Kidney epithelial cell (primary cell): ENCODE measurements at regions not wholly inside any gene's neighbourhood (a gene's known extent, or its start where the extent isn't known, plus 50 kb on each side); places are given as distances from the start of the nearest gene placed in this dataset.

ENCODE experiments used
- DNase-seq: peaks from one replicate; pipeline ENCODE4 v3.0.0-alpha.2; 2010; ENCODE audit warnings: low read depth
- H3K27me3 ChIP-seq: 2 replicates; pipeline ENCODE4 v1.6.0; 2011; ENCODE audit warnings: low read length; ENCODE audit not compliant: control insufficient read depth, insufficient read depth
- H3K36me3 ChIP-seq: 2 replicates; pipeline ENCODE4 v1.5.1; 2011; ENCODE audit warnings: low read length; ENCODE audit not compliant: control insufficient read depth, insufficient read depth
- H3K4me3 ChIP-seq: 2 replicates; pipeline ENCODE4 v1.5.1; 2011; ENCODE audit warnings: low read depth, mild to moderate bottlenecking, control low read depth, low read length
- CTCF ChIP-seq: IDR thresholded peaks from 2 replicates; pipeline ENCODE4 v1.5.1; 2011; ENCODE audit warnings: mild to moderate bottlenecking, moderate library complexity, low read length, control low read depth, inconsistent platforms; ENCODE audit not compliant: insufficient read depth, poor library complexity, severe bottlenecking

GRCh38 chr4:189048119-189048518 lies 892.6 kb upstream of the FRG1 start:
- H3K4me3 ChIP-seq: no peak overlapping the region

DNA sequence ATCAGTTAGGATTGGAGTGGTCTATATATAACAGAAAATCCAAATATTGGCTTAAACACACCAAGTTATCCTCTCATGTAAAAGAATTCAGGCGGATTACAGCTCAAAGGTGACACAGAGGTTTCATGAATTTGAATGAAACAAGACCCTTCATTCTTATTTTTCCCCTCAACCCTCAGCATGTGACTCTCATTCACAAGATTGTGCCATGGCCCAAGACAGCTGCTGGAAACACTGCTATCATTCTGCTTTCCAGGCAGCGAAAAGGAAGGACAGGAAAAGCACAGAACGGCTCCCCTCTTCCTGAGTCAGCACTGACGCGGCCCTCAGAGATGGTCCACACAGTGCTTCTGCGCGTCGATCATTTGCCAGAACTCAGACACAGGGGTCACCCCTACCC lies 891.0 kb upstream of the FRG1 start:
- no peak for TF ChIP-seq CTCF
- Histone ChIP-seq H3K4me3 (no peak overlapping the region), H3K27me3 (no peaks in the 10 kb centered on the region), H3K36me3 (no peaks in the 10 kb centered on the region)
- no peak for DNase-seq

More at GRCh38 chr4:189048119-189048518, 892.6 kb upstream of the FRG1 start:
- no peak for TF ChIP-seq CTCF
- no peak for DNase-seq
- no peaks in the 10 kb centered on the region for H3K27me3 ChIP-seq
- no peaks in the 10 kb centered on the region for H3K36me3 ChIP-seq

- Histone ChIP-seq H3K4me3 (peak overlapping the region; percentile 29), H3K27me3 (no peaks in the 10 kb centered on the region), H3K36me3 (no peaks in the 10 kb centered on the region)
- TF ChIP-seq CTCF: no peak
- no peak for DNase-seq
Measured at GRCh38 chr4:189050643-189051042, 890.0 kb upstream of the FRG1 start.

- no peaks in the 10 kb centered on the region for H3K36me3 ChIP-seq
- no peak overlapping the region for H3K4me3 ChIP-seq
- no peaks in the 10 kb centered on the region for H3K27me3 ChIP-seq
- no peak for TF ChIP-seq CTCF
- no peak for DNase-seq
Measured at GRCh38 chr4:189053621-189054020, 887.1 kb upstream of the FRG1 start.

DNA sequence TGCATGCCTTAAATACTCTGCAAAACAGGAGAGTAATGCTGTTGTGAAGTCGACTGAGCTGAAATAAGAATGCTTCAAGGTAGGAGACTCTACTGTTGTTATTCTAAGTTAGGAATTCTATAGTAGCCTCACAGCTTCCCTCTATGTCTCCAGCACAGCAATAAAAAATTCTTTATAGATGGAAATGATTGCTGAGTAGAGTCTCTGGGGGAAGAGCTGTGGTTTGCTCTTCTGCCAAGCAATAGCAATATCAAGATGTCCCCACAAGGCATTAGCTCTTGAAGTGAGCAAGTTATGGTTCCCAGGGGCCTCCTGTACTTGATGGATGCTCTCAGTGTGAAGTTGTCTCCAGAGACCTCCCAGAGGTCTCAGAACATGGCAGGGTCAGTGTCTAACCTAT lies 880.6 kb upstream of the FRG1 start:
- no peak overlapping the region for H3K4me3 ChIP-seq
- no peak for TF ChIP-seq CTCF
- no peaks in the 10 kb centered on the region for H3K27me3 ChIP-seq
- H3K36me3 ChIP-seq: no peaks in the 10 kb centered on the region
- no peak for DNase-seq

DNA sequence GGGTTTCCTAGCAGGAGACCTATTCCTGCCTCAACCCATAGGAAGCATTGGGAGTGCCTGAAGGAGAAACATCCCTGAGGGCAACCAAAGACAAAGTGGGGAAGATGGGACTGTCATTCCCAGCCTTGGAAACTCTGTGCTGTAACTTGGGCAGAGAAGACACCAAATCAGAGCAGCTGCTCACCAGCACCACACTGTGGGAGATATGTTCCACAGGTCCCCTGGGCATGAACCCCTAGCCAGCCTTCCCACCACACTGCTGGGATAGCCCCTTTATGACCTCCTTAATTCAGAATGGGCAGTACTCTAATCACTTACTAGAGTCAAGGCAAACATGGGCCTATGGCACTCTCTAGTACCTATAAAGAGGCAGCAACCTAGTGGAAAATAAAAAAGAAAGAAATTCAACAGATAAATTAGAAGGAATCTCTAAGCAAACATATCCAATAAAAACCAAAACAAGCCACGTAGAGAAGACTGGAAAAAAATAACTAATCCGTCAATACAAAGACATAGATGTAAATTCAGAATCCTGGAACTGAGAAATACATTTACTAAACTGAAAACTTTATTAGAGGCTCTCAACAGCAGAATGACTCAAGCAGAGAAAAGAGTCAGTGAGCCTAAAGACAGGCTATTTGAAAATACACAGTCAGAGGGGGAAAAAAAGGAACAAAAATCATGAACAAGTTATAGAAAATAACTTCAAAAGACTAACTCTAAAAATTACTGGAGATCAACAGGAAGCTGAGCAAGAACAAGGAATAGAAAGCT lies 878.4 kb upstream of the FRG1 start:
- no peaks in the 10 kb centered on the region for H3K36me3 ChIP-seq
- H3K27me3 ChIP-seq: no peaks in the 10 kb centered on the region
- DNase-seq: no peak
- no peak overlapping the region for H3K4me3 ChIP-seq
- TF ChIP-seq CTCF: no peak
